Activated CD8-positive, alpha-beta T cell treated with anti-CD3 and anti-CD28 coated beads for 36 hours (primary cell): ENCODE measurements at regions not wholly inside any gene's neighbourhood (a gene's known extent, or its start where the extent isn't known, plus 50 kb on each side); places are given as distances from the start of the nearest gene placed in this dataset.
"Not testable (repeated sequence)": the region's sequence is repeated elsewhere in the genome, so short reads cannot be mapped to it uniquely, and the experiment has no call there.

Source experiments
- ATAC-seq: fragments of 200-7000 bp; cut with Tn5 transposase; one replicate; pipeline ENCODE4 v1.10.0; 2021; ENCODE audit warnings: mild to moderate bottlenecking, moderate library complexity
- CTCF ChIA-PET: fragments of 350-600 bp; sonication (Branson Sonifier 250); formaldehyde crosslinking; loops from one replicate; lab custom pipeline; 2021; ENCODE audit warnings: antibody characterized with exemption; lab: Charles Lee
- POLR2A ChIA-PET: fragments of 350-600 bp; sonication (Branson Sonifier 250); formaldehyde crosslinking; loops from one replicate; lab custom pipeline; 2021; ENCODE audit warnings: antibody characterized with exemption; lab: Charles Lee
- DNase-seq: peaks from one replicate; pipeline ENCODE4 v3.0.0-alpha.2; 2020
- H3K27ac Mint-ChIP-seq: one replicate; pipeline ENCODE4 v1.8.0; 2021; ENCODE audit warnings: mild to moderate bottlenecking, mixed read lengths
- H3K27me3 Mint-ChIP-seq: one replicate; pipeline ENCODE4 v1.8.0; 2021; ENCODE audit warnings: mixed read lengths
- H3K36me3 Mint-ChIP-seq: one replicate; pipeline ENCODE4 v1.8.0; 2021; ENCODE audit warnings: low read depth, mixed read lengths
- H3K4me1 Mint-ChIP-seq: one replicate; pipeline ENCODE4 v1.8.0; 2021; ENCODE audit warnings: low read depth, mixed read lengths
- H3K4me3 Mint-ChIP-seq: one replicate; pipeline ENCODE4 v1.8.0; 2021; ENCODE audit warnings: mild to moderate bottlenecking, moderate library complexity, mixed read lengths
- H3K9me3 Mint-ChIP-seq: one replicate; pipeline ENCODE4 v1.8.0; 2021; ENCODE audit warnings: mixed read lengths
- CTCF ChIP-seq: fragments of 200-600 bp; IDR thresholded peaks from one replicate; pipeline ENCODE4 v1.8.0; 2022; ENCODE audit warnings: antibody characterized with exemption, mild to moderate bottlenecking
- intact Hi-C: fragments of 100-400 bp; cut with micrococcal nuclease; formaldehyde crosslinking; loops from one replicate; pipeline ENCODE4 v1.10.0; 2022

GRCh38 chr4:141860974-141861373, 224.6 kb downstream of the IL15 start:
- Mint-ChIP-seq H3K4me1 (no peaks in the 10 kb centered on the region), H3K36me3 (no peaks in the 10 kb centered on the region), H3K27me3 (no peaks in the 10 kb centered on the region), H3K27ac (no peak overlapping the region), H3K4me3 (no peak overlapping the region), H3K9me3 (no peaks in the 10 kb centered on the region)
- TF ChIP-seq CTCF: no peak
- CTCF ChIA-PET: no interaction called here
- no peak for DNase-seq
- intact Hi-C loops: no loop called here
- ATAC-seq: no peak
- POLR2A ChIA-PET: no interaction called here

GRCh38 chr4:141870152-141870551, 233.8 kb downstream of the IL15 start:
- no peak for TF ChIP-seq CTCF
- ATAC-seq (no peak), DNase-seq (no peak)
- H3K27ac Mint-ChIP-seq: no peak overlapping the region
- no peaks in the 10 kb centered on the region for H3K4me1 Mint-ChIP-seq
- no peaks in the 10 kb centered on the region for H3K9me3 Mint-ChIP-seq
- POLR2A ChIA-PET: no interaction called here
- H3K36me3 Mint-ChIP-seq: no peaks in the 10 kb centered on the region
- CTCF ChIA-PET: interaction anchor here (0.9 to 1.1 kb wide), 2 partner anchors 28 to 850 kb away, joined by 3 read pairs; no protein-coding TSS in a partner anchor
- H3K27me3 Mint-ChIP-seq: peaks cover 2% of the 10 kb centered on the region
- H3K4me3 Mint-ChIP-seq: no peak overlapping the region
- intact Hi-C loops: no loop called here

- intact Hi-C loops: no loop called here
- no peak overlapping the region for H3K27ac Mint-ChIP-seq
- H3K36me3 Mint-ChIP-seq: no peaks in the 10 kb centered on the region
- DNase-seq (no peak), ATAC-seq (no peak)
- H3K27me3 Mint-ChIP-seq: peaks cover 2% of the 10 kb centered on the region
- TF ChIP-seq CTCF: no peak
- peaks cover 3% of the 10 kb centered on the region for H3K9me3 Mint-ChIP-seq
- no peaks in the 10 kb centered on the region for H3K4me1 Mint-ChIP-seq
- ChIA-PET CTCF (interaction anchor here (0.9 to 1.1 kb wide), 2 partner anchors 27 to 849 kb away, joined by 3 read pairs; no protein-coding TSS in a partner anchor), POLR2A (no interaction called here)
- no peak overlapping the region for H3K4me3 Mint-ChIP-seq
Measured at GRCh38 chr4:141871086-141871770, 234.8 kb downstream of the IL15 start.

GRCh38 chr4:141882650-141883049, 246.3 kb downstream of the IL15 start:
- H3K36me3 Mint-ChIP-seq, H3K9me3 Mint-ChIP-seq, CTCF ChIA-PET, ATAC-seq, POLR2A ChIA-PET, DNase-seq, H3K27ac Mint-ChIP-seq, H3K27me3 Mint-ChIP-seq, H3K4me3 Mint-ChIP-seq, H3K4me1 Mint-ChIP-seq, intact Hi-C loops: not testable (repeated sequence)

GRCh38 chr4:141884070-141884469, 247.7 kb downstream of the IL15 start:
- ChIA-PET CTCF (no interaction called here), POLR2A (no interaction called here)
- DNase-seq (no peak), ATAC-seq (no peak)
- intact Hi-C loops: no loop called here
- no peak overlapping the region for H3K27ac Mint-ChIP-seq
- H3K9me3 Mint-ChIP-seq: no peaks in the 10 kb centered on the region
- peaks cover 2% of the 10 kb centered on the region for H3K27me3 Mint-ChIP-seq
- no peak overlapping the region for H3K4me3 Mint-ChIP-seq
- H3K4me1 Mint-ChIP-seq: no peaks in the 10 kb centered on the region
- no peak for TF ChIP-seq CTCF
- no peaks in the 10 kb centered on the region for H3K36me3 Mint-ChIP-seq
